ENCODE measurements at regions not wholly inside any gene's neighbourhood (a gene's known extent, or its start where the extent isn't known, plus 50 kb on each side); places are given as distances from the start of the nearest gene placed in this dataset.

DNA sequence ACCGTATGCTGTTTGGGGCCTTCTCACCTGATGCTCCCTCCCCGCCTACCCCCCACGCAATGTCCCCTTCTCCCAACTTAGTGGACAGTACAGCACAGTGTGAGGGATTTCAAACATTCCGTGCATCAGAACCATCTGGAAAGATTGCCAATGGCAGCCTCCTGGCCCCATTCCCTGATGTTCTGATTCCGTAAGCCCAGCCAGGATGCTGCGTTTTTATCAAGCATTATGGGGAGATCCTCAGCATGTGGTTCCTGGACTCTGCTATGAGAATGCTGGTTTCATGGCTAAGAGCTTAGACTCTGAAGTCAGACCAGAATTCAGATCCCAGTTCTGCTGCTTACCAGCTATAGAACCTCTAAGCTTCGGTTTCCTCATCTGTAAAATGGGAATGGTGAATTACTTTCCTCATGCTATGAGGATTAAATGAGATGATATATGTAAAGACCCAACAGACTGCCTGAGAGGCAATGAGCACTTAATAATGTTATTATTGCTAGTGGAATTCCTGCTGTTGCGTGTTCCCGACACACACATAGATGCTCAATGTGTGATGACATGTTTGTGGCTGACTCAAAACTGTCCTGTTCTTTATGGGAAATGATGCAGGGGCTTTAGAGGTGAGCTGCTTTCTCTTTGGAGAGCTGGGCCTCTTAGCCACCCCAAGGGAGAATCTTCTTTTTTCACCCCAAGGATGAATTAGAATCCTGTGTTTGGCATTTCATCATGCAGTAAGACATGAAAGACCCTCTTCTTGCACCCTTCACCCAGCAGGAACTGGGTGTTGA is 60.8 kb upstream of the SMNDC1 start:
- TF ChIP-seq, protein P1, sequence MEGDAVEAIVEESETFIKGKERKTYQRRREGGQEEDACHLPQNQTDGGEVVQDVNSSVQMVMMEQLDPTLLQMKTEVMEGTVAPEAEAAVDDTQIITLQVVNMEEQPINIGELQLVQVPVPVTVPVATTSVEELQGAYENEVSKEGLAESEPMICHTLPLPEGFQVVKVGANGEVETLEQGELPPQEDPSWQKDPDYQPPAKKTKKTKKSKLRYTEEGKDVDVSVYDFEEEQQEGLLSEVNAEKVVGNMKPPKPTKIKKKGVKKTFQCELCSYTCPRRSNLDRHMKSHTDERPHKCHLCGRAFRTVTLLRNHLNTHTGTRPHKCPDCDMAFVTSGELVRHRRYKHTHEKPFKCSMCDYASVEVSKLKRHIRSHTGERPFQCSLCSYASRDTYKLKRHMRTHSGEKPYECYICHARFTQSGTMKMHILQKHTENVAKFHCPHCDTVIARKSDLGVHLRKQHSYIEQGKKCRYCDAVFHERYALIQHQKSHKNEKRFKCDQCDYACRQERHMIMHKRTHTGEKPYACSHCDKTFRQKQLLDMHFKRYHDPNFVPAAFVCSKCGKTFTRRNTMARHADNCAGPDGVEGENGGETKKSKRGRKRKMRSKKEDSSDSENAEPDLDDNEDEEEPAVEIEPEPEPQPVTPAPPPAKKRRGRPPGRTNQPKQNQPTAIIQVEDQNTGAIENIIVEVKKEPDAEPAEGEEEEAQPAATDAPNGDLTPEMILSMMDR (conservative IDR thresholded peaks at IDR 0.05 in 1 of 2, IDR thresholded peaks at IDR 0.05 in 1 of 2; ENCODE audit: low read depth in 1 of 2, low read length in 2 of 2), result no peak
- no peak for TF ChIP-seq EZH2 (IDR thresholded peaks at IDR 0.05; ENCODE audit: low read length, missing control alignments)

Data from fibroblast of lung (primary cell).